Heart right ventricle (tissue), 16 donors: ENCODE measurements at regions not wholly inside any gene's neighbourhood (a gene's known extent, or its start where the extent isn't known, plus 50 kb on each side); places are given as distances from the start of the nearest gene placed in this dataset.
A peak's percentile ranks its signal among the peaks of the same experiment; 100 is the strongest.

ENCODE experiments used
- ATAC-seq, 8 donors: fragments of 200-7000 bp; cut with Tn5 transposase; one replicate each; pipeline ENCODE4 v1.9.1; 2020; ENCODE audit warnings: mild to moderate bottlenecking in 8 of 8, moderate library complexity in 8 of 8, moderate number of reproducible peaks in 1 of 8
- DNase-seq, 2 donors: peaks; one replicate each; pipeline ENCODE4 v3.0.0-alpha.2; 2020
- H3K27ac ChIP-seq, 10 donors: fragments of 200-600 bp; sonication (generic) in 2 of 10; one replicate each; pipeline versions ENCODE4 v1.5.0 to v1.8.0; 2020 to 2022; ENCODE audit warnings: mild to moderate bottlenecking in 3 of 10
- H3K27me3 ChIP-seq, 7 donors: fragments of 200-600 bp; one replicate each; pipeline ENCODE4 v1.8.0; 2021 to 2022; ENCODE audit warnings: mild to moderate bottlenecking in 2 of 7
- H3K36me3 ChIP-seq, 9 donors: fragments of 200-600 bp; sonication (generic) in 1 of 9; one replicate each; pipeline versions ENCODE4 v1.5.0 to v1.8.0; 2020 to 2022; ENCODE audit warnings: mild to moderate bottlenecking in 2 of 9
- H3K4me1 ChIP-seq, 9 donors: fragments of 200-600 bp; sonication (generic) in 1 of 9; one replicate each; pipeline versions ENCODE4 v1.5.0 to v1.8.0; 2020 to 2022; ENCODE audit warnings: mild to moderate bottlenecking in 4 of 9
- H3K4me3 ChIP-seq, 10 donors: fragments of 200-600 bp; sonication (generic) in 2 of 10; one replicate each; pipeline versions ENCODE4 v1.5.0 to v1.8.0; 2020 to 2022; ENCODE audit warnings: mild to moderate bottlenecking in 7 of 10, moderate library complexity in 2 of 10
- H3K9me3 ChIP-seq, 11 donors: fragments of 200-600 bp in 10 of 11; sonication (generic) in 2 of 11; one replicate each; pipeline versions ENCODE4 v1.5.0 to v1.8.0; 2013 to 2022; ENCODE audit warnings: mild to moderate bottlenecking in 2 of 11, control low read depth in 1 of 11, moderate library complexity in 1 of 11
- WGBS, 2 donors: extraction: QIAGEN DNeasy Blood & Tissue Kit; methylation state at CpG; one replicate each; pipeline ENCODE4 v1.1.7; 2013; ENCODE audit warnings: inconsistent platforms in 1 of 2; 5-methylcytosine and 5-hydroxymethylcytosine counted together
- intact Hi-C, 10 donors: fragments of 100-400 bp; cut with DNase I; formaldehyde crosslinking; loops; one replicate each; pipeline versions ENCODE4 v1.11.1 to v1.14.2; 2022
- TF ChIP-seq, protein P1 (sequence below), 9 donors: fragments of 200-600 bp; sonication (generic) in 2 of 9; IDR thresholded peaks; one replicate each; pipeline versions ENCODE4 v1.5.0 to v1.8.0; 2021 to 2022; ENCODE audit warnings: antibody characterized with exemption in 9 of 9, mild to moderate bottlenecking in 5 of 9, moderate library complexity in 1 of 9
- donor health status: Arrhythmogenic right ventricular cardiomyopathy.
- donor health status: ischemic (EF 13 %, LVEDD 7.1; RV severe dilation, severe dysfunction).
- donor health status: healthy with polysubstance abuse.
- donor health status: DM: no; HTN: yes; CAD: no.
- donor health status: DM: no; HTN: no; CAD: no.
- donor health status: ischemic (EF 25% LVEDD 6.9; RV normal size, moderate dysfunction).
- donor health status: ischemic (EF 25% LVEDD 5.7; RV mildly dilated, moderate dysfunction).
- donor health status: healthy.
- donor health status: DM: yes; HTN: yes; CAD: no.
- donor health status: Ischemic cardiomyopathy.
- donor health status: ischemic (EF 35%, LVEDD 5.7; RV mildly dilated, moderate dysfunction).
- donor health status: nonischemic (EF 11% LVEDD 7.7; RV severe dilation, severe dysfunction).
- donor health status: DM: yes; HTN: yes; CAD: no.
- donor health status: PGD.
- donor health status: ischemic (EF 29% LVEDD 5.4; RV normal size, mild dysfunction).
- donor health status: nonischemic (EF 23%, LVEDD 6.1; RV moderate dilation, normal function).

GRCh38 chr16:54446639-54447038 is 160.1 kb upstream of the IRX3 start:
- peak; percentile 56 to 69 for DNase-seq
- TF ChIP-seq, protein P1, sequence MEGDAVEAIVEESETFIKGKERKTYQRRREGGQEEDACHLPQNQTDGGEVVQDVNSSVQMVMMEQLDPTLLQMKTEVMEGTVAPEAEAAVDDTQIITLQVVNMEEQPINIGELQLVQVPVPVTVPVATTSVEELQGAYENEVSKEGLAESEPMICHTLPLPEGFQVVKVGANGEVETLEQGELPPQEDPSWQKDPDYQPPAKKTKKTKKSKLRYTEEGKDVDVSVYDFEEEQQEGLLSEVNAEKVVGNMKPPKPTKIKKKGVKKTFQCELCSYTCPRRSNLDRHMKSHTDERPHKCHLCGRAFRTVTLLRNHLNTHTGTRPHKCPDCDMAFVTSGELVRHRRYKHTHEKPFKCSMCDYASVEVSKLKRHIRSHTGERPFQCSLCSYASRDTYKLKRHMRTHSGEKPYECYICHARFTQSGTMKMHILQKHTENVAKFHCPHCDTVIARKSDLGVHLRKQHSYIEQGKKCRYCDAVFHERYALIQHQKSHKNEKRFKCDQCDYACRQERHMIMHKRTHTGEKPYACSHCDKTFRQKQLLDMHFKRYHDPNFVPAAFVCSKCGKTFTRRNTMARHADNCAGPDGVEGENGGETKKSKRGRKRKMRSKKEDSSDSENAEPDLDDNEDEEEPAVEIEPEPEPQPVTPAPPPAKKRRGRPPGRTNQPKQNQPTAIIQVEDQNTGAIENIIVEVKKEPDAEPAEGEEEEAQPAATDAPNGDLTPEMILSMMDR (IDR thresholded peaks at IDR 0.05) = peak in 2 of 9 donors; percentile 8 to 30
- intact Hi-C loops = loop anchor here in 2 of 10 donors (1.0 to 5.0 kb wide), 3 partner anchors 24 to 56 kb away; no protein-coding TSS in a partner anchor
- H3K4me1 ChIP-seq = peaks cover 0 to 18% (median 6%) of the 10 kb centered on the region in 9 donors
- no peaks in the 10 kb centered on the region for H3K36me3 ChIP-seq
- H3K4me3 ChIP-seq = no peak overlapping the region
- peak; percentile 82 to 97 (median 96) for ATAC-seq
- peak overlapping the region; percentile 24 to 58 (median 40) for H3K27ac ChIP-seq
- H3K9me3 ChIP-seq = peaks cover 0 to 23% (median 7%) of the 10 kb centered on the region in 11 donors
- no peaks in the 10 kb centered on the region for H3K27me3 ChIP-seq
- WGBS, 2 donors = 25 to 44% methylated on average over 10 of the region's 10 CpGs

DNA sequence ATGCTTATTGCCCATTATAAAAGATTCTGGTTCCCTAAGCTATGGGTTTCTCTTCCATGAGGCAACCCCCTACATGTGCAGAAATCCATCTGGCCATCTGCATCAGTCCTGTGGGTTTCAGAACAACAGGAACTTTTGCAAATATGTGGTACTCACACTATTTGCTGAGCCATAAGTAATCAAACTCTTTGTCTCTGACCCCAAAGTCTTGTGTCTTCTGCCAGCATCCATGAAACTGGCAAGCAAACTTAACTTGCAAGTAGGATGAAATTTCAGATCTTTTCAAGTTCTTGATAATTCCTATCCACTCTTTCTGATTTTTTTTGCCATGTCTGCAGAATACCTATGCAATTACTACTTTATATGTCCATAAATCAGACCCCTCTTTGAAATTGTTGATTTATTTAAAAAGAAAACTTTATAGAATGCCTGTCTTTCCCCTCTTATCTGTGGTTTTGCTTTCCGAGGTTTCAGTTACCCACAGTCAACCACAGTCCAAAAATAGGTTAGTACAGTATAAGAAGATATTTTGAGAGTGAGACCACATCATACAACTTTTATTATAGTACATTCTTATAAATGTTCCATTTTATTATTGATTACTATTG is 158.4 kb upstream of the IRX3 start:
- Histone ChIP-seq H3K27me3 (no peaks in the 10 kb centered on the region), H3K27ac (no peak overlapping the region), H3K9me3 (peaks cover 0 to 23% (median 7%) of the 10 kb centered on the region in 11 donors), H3K36me3 (no peaks in the 10 kb centered on the region), H3K4me3 (no peak overlapping the region), H3K4me1 (peaks cover 0 to 18% (median 6%) of the 10 kb centered on the region in 9 donors)
- 41 to 62% methylated on average over 1 of the region's 1 CpG for WGBS, 2 donors
- ATAC-seq (no peak), DNase-seq (no peak)
- intact Hi-C loops = loop anchor here in 2 of 10 donors (5.0 kb wide), 2 partner anchors 42 to 57 kb away; no protein-coding TSS in a partner anchor
- TF ChIP-seq, protein P1 (IDR thresholded peaks at IDR 0.05) = no peak

- WGBS, 2 donors = 91 to 94% methylated on average over 1 of the region's 1 CpG
- Histone ChIP-seq H3K27me3 (no peaks in the 10 kb centered on the region), H3K4me1 (peaks cover 0 to 18% (median 6%) of the 10 kb centered on the region in 9 donors), H3K4me3 (no peak overlapping the region), H3K27ac (no peak overlapping the region), H3K9me3 (peaks cover 0 to 23% (median 7%) of the 10 kb centered on the region in 11 donors), H3K36me3 (no peaks in the 10 kb centered on the region)
- no peak for ATAC-seq
- intact Hi-C loops = no loop called here
- TF ChIP-seq, protein P1 (IDR thresholded peaks at IDR 0.05) = no peak
- DNase-seq = no peak
Observed at GRCh38 chr16:54443839-54444238, 157.3 kb upstream of the IRX3 start.

DNA sequence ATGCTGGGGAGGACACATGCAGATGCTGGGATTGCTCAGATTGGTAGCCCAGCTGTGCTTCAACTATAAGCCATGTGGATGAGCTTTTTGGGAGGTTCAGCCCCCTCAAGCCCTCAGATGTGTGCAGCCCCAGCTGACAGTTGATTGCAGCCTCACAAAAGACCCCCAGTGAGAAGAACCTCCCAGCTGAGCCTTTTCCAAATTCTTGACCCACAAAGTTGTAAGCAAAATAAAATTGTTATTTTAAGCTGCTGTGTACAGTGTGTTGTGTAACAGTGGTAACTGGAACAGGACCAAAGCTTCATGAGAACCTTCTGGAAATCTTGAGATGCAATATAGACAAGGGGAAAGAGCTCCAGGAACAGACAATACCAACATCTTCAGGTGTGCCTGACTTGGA is 156.8 kb upstream of the IRX3 start:
- TF ChIP-seq, protein P1 (IDR thresholded peaks at IDR 0.05) = no peak
- Histone ChIP-seq H3K27me3 (no peaks in the 10 kb centered on the region), H3K9me3 (peaks cover 0 to 23% (median 7%) of the 10 kb centered on the region in 11 donors), H3K27ac (no peak overlapping the region), H3K4me3 (no peak overlapping the region), H3K4me1 (peaks cover 0 to 18% (median 6%) of the 10 kb centered on the region in 9 donors), H3K36me3 (no peaks in the 10 kb centered on the region)
- intact Hi-C loops = no loop called here
- no peak for DNase-seq
- ATAC-seq = no peak
